MM.1S (cell line): ENCODE measurements at regions not wholly inside any gene's neighbourhood (a gene's known extent, or its start where the extent isn't known, plus 50 kb on each side); places are given as distances from the start of the nearest gene placed in this dataset.

Experiments used
- DNase-seq: peaks from one replicate; pipeline ENCODE4 v3.0.0-alpha.2; 2015
- H2AFZ ChIP-seq: fragments of 300-600 bp; sonication (generic); 2 replicates; pipeline ENCODE4 v1.6.0; 2016; ENCODE audit warnings: antibody characterized with exemption, low read length
- H3F3A ChIP-seq: fragments of 300-600 bp; sonication (generic); 2 replicates; pipeline ENCODE4 v1.6.1; 2016; ENCODE audit warnings: mild to moderate bottlenecking, antibody characterized with exemption, low read length, moderate library complexity, mixed read lengths; ENCODE audit not compliant: insufficient read depth
- H3K27ac ChIP-seq: fragments of 300-600 bp; sonication (generic); 2 replicates; pipeline ENCODE4 v1.5.1; 2016; ENCODE audit warnings: mild to moderate bottlenecking, low read length
- H3K27me3 ChIP-seq: fragments of 300-600 bp; sonication (generic); replicated peaks from 2 replicates; pipeline ENCODE4 v1.6.0; 2016; ENCODE audit warnings: low read length; ENCODE audit not compliant: insufficient read depth
- H3K36me3 ChIP-seq: fragments of 300-600 bp; sonication (generic); replicated peaks from 2 replicates; pipeline ENCODE4 v1.6.1; 2016; ENCODE audit warnings: mild to moderate bottlenecking, low read length, mixed read lengths; ENCODE audit not compliant: insufficient read depth
- H3K4me1 ChIP-seq: fragments of 300-600 bp; sonication (generic); 2 replicates; pipeline ENCODE4 v1.6.1; 2016; ENCODE audit warnings: low read length, mixed read lengths
- H3K4me2 ChIP-seq: fragments of 300-600 bp; sonication (generic); 2 replicates; pipeline ENCODE4 v1.6.0; 2016; ENCODE audit warnings: low read depth, low read length
- H3K4me3 ChIP-seq: fragments of 300-600 bp; sonication (generic); 2 replicates; pipeline ENCODE4 v1.5.1; 2016; ENCODE audit warnings: low read length, mixed read lengths
- H3K79me2 ChIP-seq: fragments of 300-600 bp; sonication (generic); 2 replicates; pipeline ENCODE4 v1.6.1; 2016; ENCODE audit warnings: mixed run types, low read length, mixed read lengths
- H3K9ac ChIP-seq: fragments of 300-600 bp; sonication (generic); 2 replicates; pipeline ENCODE4 v1.6.1; 2016; ENCODE audit warnings: low read length, mixed read lengths
- H3K9me2 ChIP-seq: fragments of 300-600 bp; sonication (generic); replicated peaks from 2 replicates; pipeline ENCODE4 v1.6.1; 2016; ENCODE audit warnings: mild to moderate bottlenecking, low read length, mixed read lengths; ENCODE audit not compliant: insufficient read depth
- H3K9me3 ChIP-seq: fragments of 300-600 bp; sonication (generic); replicated peaks from 2 replicates; pipeline ENCODE4 v1.6.1; 2016; ENCODE audit warnings: mild to moderate bottlenecking, low read length, mixed read lengths; ENCODE audit not compliant: insufficient read depth
- H4K20me1 ChIP-seq: fragments of 300-600 bp; sonication (generic); 2 replicates; pipeline ENCODE4 v1.6.1; 2016; ENCODE audit warnings: mild to moderate bottlenecking, low read length, moderate library complexity, mixed read lengths; ENCODE audit not compliant: insufficient read depth
- CTCF ChIP-seq: fragments of 300-600 bp; sonication (generic); IDR thresholded peaks from 2 replicates; pipeline ENCODE4 v1.5.1; 2016; ENCODE audit warnings: antibody characterized with exemption, low read length, mixed read lengths
- EZH2 ChIP-seq: fragments of 300-600 bp; sonication (generic); optimal IDR thresholded peaks from 2 replicates; pipeline ENCODE3; 2017; ENCODE audit warnings: low read depth, mild to moderate bottlenecking, antibody characterized with exemption, low read length, mixed read lengths
- EZH2phosphoT487 ChIP-seq: fragments of 300-600 bp; sonication (generic); IDR thresholded peaks from 2 replicates; pipeline ENCODE4 v1.6.1; 2018; ENCODE audit warnings: antibody characterized with exemption, low read length

- no peak overlapping the region for H3K27ac ChIP-seq
- no peak overlapping the region for H2AFZ ChIP-seq
- H3K79me2 ChIP-seq: no peaks in the 10 kb centered on the region
- no peaks in the 10 kb centered on the region for H3K27me3 ChIP-seq
- H3K9me3 ChIP-seq: no peaks in the 10 kb centered on the region
- no peak for TF ChIP-seq CTCF
- no peak for TF ChIP-seq EZH2
- no peak for TF ChIP-seq EZH2phosphoT487
- no peaks in the 10 kb centered on the region for H3K36me3 ChIP-seq
- no peak overlapping the region for H3K9ac ChIP-seq
- DNase-seq: no peak
- no peak overlapping the region for H3K4me3 ChIP-seq
- no peaks in the 10 kb centered on the region for H3F3A ChIP-seq
- H3K9me2 ChIP-seq: no peaks in the 10 kb centered on the region
- no peaks in the 10 kb centered on the region for H4K20me1 ChIP-seq
- no peaks in the 10 kb centered on the region for H3K4me1 ChIP-seq
- no peak overlapping the region for H3K4me2 ChIP-seq
These were observed 72.9 kb upstream of the ATP10A start for GRCh38 chr15:25936004-25936403.

- H3K4me1 ChIP-seq: no peaks in the 10 kb centered on the region
- H2AFZ ChIP-seq: no peak overlapping the region
- DNase-seq: peak; percentile 24
- H4K20me1 ChIP-seq: no peaks in the 10 kb centered on the region
- no peak overlapping the region for H3K9ac ChIP-seq
- H3F3A ChIP-seq: no peaks in the 10 kb centered on the region
- no peaks in the 10 kb centered on the region for H3K9me2 ChIP-seq
- TF ChIP-seq CTCF: peak; percentile 17; the same call in 1 of the 2 replicates
- no peak for TF ChIP-seq EZH2phosphoT487
- no peak overlapping the region for H3K4me2 ChIP-seq
- no peaks in the 10 kb centered on the region for H3K27me3 ChIP-seq
- no peak overlapping the region for H3K4me3 ChIP-seq
- H3K9me3 ChIP-seq: no peaks in the 10 kb centered on the region
- no peaks in the 10 kb centered on the region for H3K36me3 ChIP-seq
- H3K79me2 ChIP-seq: no peaks in the 10 kb centered on the region
- H3K27ac ChIP-seq: no peak overlapping the region
These were observed 70.5 kb upstream of the ATP10A start for GRCh38 chr15:25933456-25934158.

- Histone ChIP-seq H3K4me1 (no peaks in the 10 kb centered on the region), H3K27ac (no peak overlapping the region), H3K36me3 (no peaks in the 10 kb centered on the region), H4K20me1 (no peaks in the 10 kb centered on the region), H3K9me2 (no peaks in the 10 kb centered on the region), H2AFZ (no peak overlapping the region), H3K79me2 (no peaks in the 10 kb centered on the region), H3K9ac (no peak overlapping the region), H3K27me3 (no peaks in the 10 kb centered on the region), H3K9me3 (no peaks in the 10 kb centered on the region), H3K4me3 (no peak overlapping the region), H3K4me2 (no peak overlapping the region), H3F3A (no peaks in the 10 kb centered on the region)
- TF ChIP-seq EZH2phosphoT487: no peak
- TF ChIP-seq CTCF: no peak
- no peak for TF ChIP-seq EZH2
- no peak for DNase-seq
These were observed 69.6 kb upstream of the ATP10A start for GRCh38 chr15:25932696-25933095.
